ENCODE measurements at regions not wholly inside any gene's neighbourhood (a gene's known extent, or its start where the extent isn't known, plus 50 kb on each side); places are given as distances from the start of the nearest gene placed in this dataset.

- TF ChIP-seq EZH2 (IDR thresholded peaks at IDR 0.05): no peak
- TF ChIP-seq POLR2AphosphoS5 (IDR thresholded peaks at IDR 0.05; ENCODE audit: borderline replicate concordance, low read depth, low read length): no peak
These were observed 440.9 kb downstream of the KLF5 start for GRCh38 chr13:73499695-73500094.

Data from SK-N-MC (cell line).